ENCODE measurements at regions not wholly inside any gene's neighbourhood (a gene's known extent, or its start where the extent isn't known, plus 50 kb on each side); places are given as distances from the start of the nearest gene placed in this dataset.

GRCh38 chr21:41689289-41689583 is 77.6 kb downstream of the RIPK4 start:
- no peak for DNase-seq

GRCh38 chr21:41687633-41688032 is 79.2 kb downstream of the RIPK4 start:
- DNase-seq, result no peak

GRCh38 chr21:41686664-41687063 is 80.2 kb downstream of the RIPK4 start:
- no peak for DNase-seq

GRCh38 chr21:41685511-41686149 is 81.2 kb downstream of the RIPK4 start:
- DNase-seq, result no peak

- peak; percentile 70 for DNase-seq
Observed at GRCh38 chr21:41684381-41685245, 82.2 kb downstream of the RIPK4 start.

GRCh38 chr21:41683815-41684214 is 83.0 kb downstream of the RIPK4 start:
- DNase-seq, result no peak

GRCh38 chr21:41682719-41683179 is 84.1 kb downstream of the RIPK4 start:
- no peak for DNase-seq

GRCh38 chr21:41681939-41682718 is 84.7 kb downstream of the RIPK4 start:
- DNase-seq, result no peak

GRCh38 chr21:41681348-41681801 is 85.5 kb downstream of the RIPK4 start:
- no peak for DNase-seq

- no peak for DNase-seq
Observed at GRCh38 chr21:41680444-41681347, 86.2 kb downstream of the RIPK4 start.

- DNase-seq, result peak; percentile 97
Observed at GRCh38 chr21:41678924-41679318, 87.9 kb downstream of the RIPK4 start.

- DNase-seq, result peak; percentile 25
Observed at GRCh38 chr21:41678016-41678923, 88.6 kb downstream of the RIPK4 start.

- DNase-seq, result no peak
Observed at GRCh38 chr21:41677671-41678015, 89.2 kb downstream of the RIPK4 start.

- DNase-seq, result no peak
Observed at GRCh38 chr21:41676198-41676597, 90.7 kb downstream of the RIPK4 start.

GRCh38 chr21:41675574-41675973 is 91.3 kb downstream of the RIPK4 start:
- no peak for DNase-seq

- DNase-seq, result no peak
Observed at GRCh38 chr21:41674402-41674801, 92.5 kb downstream of the RIPK4 start.

GRCh38 chr21:41673596-41674335 is 93.1 kb downstream of the RIPK4 start:
- DNase-seq, result no peak

GRCh38 chr21:41673071-41673470 is 93.8 kb downstream of the RIPK4 start:
- DNase-seq, result no peak

- no peak for DNase-seq
Observed at GRCh38 chr21:41672543-41672915, 94.3 kb downstream of the RIPK4 start.

GRCh38 chr21:41671859-41672542 is 94.9 kb downstream of the RIPK4 start:
- DNase-seq, result no peak
